Cardiac muscle cell (in vitro differentiated cells and primary cell): ENCODE measurements at regions not wholly inside any gene's neighbourhood (a gene's known extent, or its start where the extent isn't known, plus 50 kb on each side); places are given as distances from the start of the nearest gene placed in this dataset.
A peak's percentile ranks its signal among the peaks of the same experiment; 100 is the strongest.

Experiments used
- DNase-seq, 2 donors: peaks; one replicate each; pipeline versions ENCODE4 v3.0.0 to v3.0.0-alpha.2; 2010 to 2017; ENCODE audit warnings: low read depth in 1 of 2, low spot score in 1 of 2
- H3K27ac ChIP-seq: fragments of 200-600 bp; sonication (generic); 2 replicates; pipeline ENCODE4 v1.5.1; 2016
- H3K27me3 ChIP-seq: fragments of 200-600 bp; sonication (generic); 2 replicates; pipeline ENCODE4 v1.6.0; 2016; ENCODE audit warnings: control low read depth
- H3K36me3 ChIP-seq: fragments of 200-600 bp; sonication (generic); 2 replicates; pipeline ENCODE4 v1.5.1; 2016; ENCODE audit warnings: control low read depth
- H3K4me1 ChIP-seq: fragments of 200-600 bp; sonication (generic); 2 replicates; pipeline ENCODE4 v1.8.1; 2017; ENCODE audit warnings: low read depth, mild to moderate bottlenecking, mixed run types
- H3K4me3 ChIP-seq: fragments of 200-600 bp; sonication (generic); 2 replicates; pipeline ENCODE4 v1.5.1; 2016; ENCODE audit warnings: mild to moderate bottlenecking
- H3K9me3 ChIP-seq: fragments of 200-600 bp; sonication (generic); 2 replicates; pipeline ENCODE4 v1.5.1; 2017; ENCODE audit warnings: low read depth, mild to moderate bottlenecking, control low read depth
- TF ChIP-seq, protein P1 (sequence below): IDR thresholded peaks from 2 replicates; pipeline ENCODE4 v1.5.1; 2012; ENCODE audit warnings: low read depth, mild to moderate bottlenecking, low read length

DNA sequence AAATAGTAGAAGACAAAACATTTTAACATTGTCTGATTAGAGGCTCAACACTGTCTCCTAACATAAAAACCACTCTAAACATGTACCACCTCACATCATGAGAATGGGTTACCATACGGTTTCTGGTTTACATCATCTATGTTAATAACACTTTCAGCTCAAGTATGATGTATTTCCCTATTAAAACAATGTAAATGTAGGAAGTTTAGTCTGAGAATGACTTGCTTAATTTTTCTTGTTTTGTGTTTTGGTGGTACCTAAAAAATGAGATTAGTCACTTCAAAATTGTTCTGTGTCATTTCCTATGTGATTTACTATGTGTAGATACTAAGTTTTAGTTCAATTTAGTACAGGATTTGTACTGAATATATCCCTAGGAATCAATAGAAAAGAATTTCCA lies 195.8 kb upstream of the SEMA3C start:
- Histone ChIP-seq H3K36me3 (no peaks in the 10 kb centered on the region), H3K4me1 (no peaks in the 10 kb centered on the region), H3K4me3 (no peak overlapping the region), H3K27ac (no peak overlapping the region), H3K27me3 (no peaks in the 10 kb centered on the region), H3K9me3 (no peaks in the 10 kb centered on the region)
- DNase-seq: no peak
- TF ChIP-seq, protein P1, sequence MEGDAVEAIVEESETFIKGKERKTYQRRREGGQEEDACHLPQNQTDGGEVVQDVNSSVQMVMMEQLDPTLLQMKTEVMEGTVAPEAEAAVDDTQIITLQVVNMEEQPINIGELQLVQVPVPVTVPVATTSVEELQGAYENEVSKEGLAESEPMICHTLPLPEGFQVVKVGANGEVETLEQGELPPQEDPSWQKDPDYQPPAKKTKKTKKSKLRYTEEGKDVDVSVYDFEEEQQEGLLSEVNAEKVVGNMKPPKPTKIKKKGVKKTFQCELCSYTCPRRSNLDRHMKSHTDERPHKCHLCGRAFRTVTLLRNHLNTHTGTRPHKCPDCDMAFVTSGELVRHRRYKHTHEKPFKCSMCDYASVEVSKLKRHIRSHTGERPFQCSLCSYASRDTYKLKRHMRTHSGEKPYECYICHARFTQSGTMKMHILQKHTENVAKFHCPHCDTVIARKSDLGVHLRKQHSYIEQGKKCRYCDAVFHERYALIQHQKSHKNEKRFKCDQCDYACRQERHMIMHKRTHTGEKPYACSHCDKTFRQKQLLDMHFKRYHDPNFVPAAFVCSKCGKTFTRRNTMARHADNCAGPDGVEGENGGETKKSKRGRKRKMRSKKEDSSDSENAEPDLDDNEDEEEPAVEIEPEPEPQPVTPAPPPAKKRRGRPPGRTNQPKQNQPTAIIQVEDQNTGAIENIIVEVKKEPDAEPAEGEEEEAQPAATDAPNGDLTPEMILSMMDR: no peak

DNA sequence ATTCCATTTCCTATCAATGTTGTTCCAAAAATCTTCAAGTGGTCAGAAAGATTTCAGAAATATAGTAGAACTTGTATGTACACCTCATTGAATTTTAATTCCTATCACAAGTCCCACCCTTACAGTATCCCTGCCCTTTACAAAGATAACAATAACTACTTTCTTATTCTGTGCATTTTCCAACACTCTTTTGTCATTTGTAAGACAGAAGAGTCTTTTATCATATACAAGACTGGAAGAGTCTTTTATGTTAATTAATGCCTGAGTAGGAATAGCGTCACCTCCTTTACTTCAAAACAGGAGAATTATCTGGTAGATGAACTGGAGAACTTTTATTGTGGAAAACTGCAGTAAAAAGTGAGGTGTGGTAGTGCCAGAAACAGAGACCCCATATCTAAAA lies 193.9 kb upstream of the SEMA3C start:
- Histone ChIP-seq H3K9me3 (no peaks in the 10 kb centered on the region), H3K4me3 (no peak overlapping the region), H3K36me3 (no peaks in the 10 kb centered on the region), H3K27me3 (no peaks in the 10 kb centered on the region), H3K27ac (no peak overlapping the region), H3K4me1 (no peaks in the 10 kb centered on the region)
- DNase-seq: no peak
- TF ChIP-seq, protein P1: no peak

DNA sequence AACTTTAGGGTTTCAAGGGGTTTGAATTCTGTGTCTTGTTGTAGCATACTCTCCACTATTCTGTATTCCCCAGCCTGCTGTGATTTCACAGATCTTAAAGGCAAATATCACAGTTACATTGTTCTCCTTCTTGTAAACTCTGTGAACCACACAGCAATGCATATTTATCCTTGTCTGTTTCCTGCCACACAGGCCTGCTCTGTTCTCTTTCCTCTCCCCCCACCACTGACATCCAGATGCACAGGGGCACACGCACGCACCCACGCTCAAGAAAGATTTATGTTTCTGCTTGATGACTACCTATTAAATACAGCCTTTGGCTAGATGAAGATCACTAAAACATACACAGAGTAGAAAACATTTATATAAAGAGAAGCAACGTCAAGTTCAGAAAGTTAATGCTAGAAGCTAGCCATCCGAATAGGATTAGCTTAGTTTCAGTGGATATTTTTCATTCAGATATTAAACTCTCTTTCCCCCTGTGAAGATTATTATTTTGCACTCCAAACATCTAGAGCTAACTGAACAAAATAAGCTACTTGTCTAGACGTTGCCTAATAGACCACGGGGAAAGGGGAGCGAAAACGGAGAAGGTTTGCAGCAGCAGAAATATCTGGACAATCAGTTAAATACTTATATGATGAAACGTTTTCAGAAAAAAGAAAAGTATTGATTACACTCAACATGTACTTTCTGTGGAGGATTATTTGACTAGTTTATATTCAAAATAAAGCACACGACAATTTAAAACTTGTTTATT lies 193.1 kb upstream of the SEMA3C start:
- H3K4me1 ChIP-seq: no peaks in the 10 kb centered on the region
- no peaks in the 10 kb centered on the region for H3K27me3 ChIP-seq
- H3K27ac ChIP-seq: no peak overlapping the region
- H3K36me3 ChIP-seq: no peaks in the 10 kb centered on the region
- no peaks in the 10 kb centered on the region for H3K9me3 ChIP-seq
- DNase-seq: peak in 1 of 2 donors; percentile 32
- TF ChIP-seq, protein P1: no peak
- H3K4me3 ChIP-seq: no peak overlapping the region

DNA sequence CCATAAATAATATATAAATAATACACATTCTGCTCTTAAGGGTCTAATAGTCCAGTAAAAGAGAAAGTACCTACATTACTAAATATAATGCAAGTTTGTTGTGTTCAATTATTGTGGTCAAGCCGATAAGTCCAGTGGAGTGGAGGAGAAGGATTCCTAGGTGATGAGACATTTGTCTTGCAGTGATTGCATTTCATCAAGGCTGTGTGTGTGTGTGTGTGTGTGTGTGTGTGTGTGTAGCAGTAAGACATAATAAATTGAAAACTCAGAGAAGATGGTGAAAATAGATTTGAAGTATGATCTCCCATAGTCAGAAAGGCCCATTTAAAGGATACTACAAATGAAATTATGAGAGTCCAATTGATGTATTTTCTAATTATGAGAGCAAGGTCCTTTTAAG lies 192.5 kb upstream of the SEMA3C start:
- Histone ChIP-seq H3K27me3 (no peaks in the 10 kb centered on the region), H3K4me3 (no peak overlapping the region), H3K9me3 (no peaks in the 10 kb centered on the region), H3K4me1 (no peaks in the 10 kb centered on the region), H3K27ac (no peak overlapping the region), H3K36me3 (no peaks in the 10 kb centered on the region)
- peak in 1 of 2 donors; percentile 91 for DNase-seq
- TF ChIP-seq, protein P1: no peak

DNA sequence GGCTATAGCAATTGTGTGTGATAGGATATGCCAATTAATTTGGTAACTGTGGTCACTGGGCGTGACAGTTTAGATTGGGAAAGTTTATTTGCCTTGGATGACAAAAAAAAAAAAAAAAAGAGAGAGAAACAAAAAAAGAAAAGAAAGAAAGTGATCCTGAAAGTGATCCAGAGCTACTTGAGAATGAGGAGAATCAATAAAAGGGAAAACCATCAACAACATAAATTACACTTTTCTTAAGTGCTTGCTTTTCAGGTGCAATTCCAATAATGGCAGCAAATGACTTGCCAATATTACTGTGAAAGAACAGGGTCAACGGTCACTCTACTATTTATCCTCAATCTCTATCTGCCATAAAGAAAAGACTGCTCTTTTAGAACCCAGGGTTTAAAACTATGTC lies 191.8 kb upstream of the SEMA3C start:
- Histone ChIP-seq H3K36me3 (no peaks in the 10 kb centered on the region), H3K4me1 (no peaks in the 10 kb centered on the region)

More for the DNA sequence above, 191.8 kb upstream of the SEMA3C start:
- TF ChIP-seq, protein P1: no peak
- no peaks in the 10 kb centered on the region for H3K9me3 ChIP-seq
- H3K27me3 ChIP-seq: no peaks in the 10 kb centered on the region
- no peak overlapping the region for H3K4me3 ChIP-seq
- H3K27ac ChIP-seq: no peak overlapping the region
- DNase-seq: no peak
